ENCODE measurements at regions not wholly inside any gene's neighbourhood (a gene's known extent, or its start where the extent isn't known, plus 50 kb on each side); places are given as distances from the start of the nearest gene placed in this dataset.

GRCh38 chrX:10797466-10797865 lies 177.1 kb upstream of the MID1 start:
- no peaks in the 10 kb centered on the region for H3F3A ChIP-seq (ENCODE audit: insufficient read depth, low read length, poor library complexity, severe bottlenecking)
- no peaks in the 10 kb centered on the region for H4K20me1 ChIP-seq (ENCODE audit: insufficient read depth)

GRCh38 chrX:10798041-10798440 lies 177.7 kb upstream of the MID1 start:
- H3K4me2 ChIP-seq (ENCODE audit: low read length), result no peak overlapping the region
- no peak overlapping the region for H3K27ac ChIP-seq (ENCODE audit: low read length)
- H4K20me1 ChIP-seq (ENCODE audit: insufficient read depth), result no peaks in the 10 kb centered on the region
- no peaks in the 10 kb centered on the region for H3K9me3 ChIP-seq (ENCODE audit: low read length)
- H3K4me3 ChIP-seq (ENCODE audit: low read length), result no peak overlapping the region
- H3K36me3 ChIP-seq (ENCODE audit: insufficient read depth, low read length), result no peaks in the 10 kb centered on the region
- H3K9me2 ChIP-seq (ENCODE audit: insufficient read depth, low read length), result no peaks in the 10 kb centered on the region
- no peak overlapping the region for H2AFZ ChIP-seq (ENCODE audit: low read depth, low read length)
- no peaks in the 10 kb centered on the region for H3K27me3 ChIP-seq (ENCODE audit: insufficient read depth, low read depth, low read length)
- no peaks in the 10 kb centered on the region for H3K79me2 ChIP-seq (replicated peaks; ENCODE audit: insufficient read depth, low read length)
- H3F3A ChIP-seq (ENCODE audit: insufficient read depth, low read length, poor library complexity, severe bottlenecking), result no peaks in the 10 kb centered on the region
- H3K9ac ChIP-seq (ENCODE audit: low read length), result no peak overlapping the region
- TF ChIP-seq TAF1 (IDR thresholded peaks at IDR 0.05; ENCODE audit: low read depth) (no peak), POLR2AphosphoS5 (IDR thresholded peaks at IDR 0.05) (no peak), REST (IDR thresholded peaks at IDR 0.05; ENCODE audit: borderline replicate concordance) (no peak), CTCF (IDR thresholded peaks at IDR 0.05; ENCODE audit: poor library complexity, severe bottlenecking) (no peak), RAD21 (conservative IDR thresholded peaks at IDR 0.05) (no peak), MXI1 (conservative IDR thresholded peaks at IDR 0.05; ENCODE audit: poor library complexity, severe bottlenecking) (no peak), EP300 (conservative IDR thresholded peaks at IDR 0.05; ENCODE audit: poor library complexity, severe bottlenecking) (no peak)

More at GRCh38 chrX:10797466-10797865, 177.1 kb upstream of the MID1 start:
- Histone ChIP-seq H3K4me2 (ENCODE audit: low read length) (no peak overlapping the region), H3K9ac (ENCODE audit: low read length) (no peak overlapping the region), H3K9me3 (ENCODE audit: low read length) (no peaks in the 10 kb centered on the region), H3K27ac (ENCODE audit: low read length) (no peak overlapping the region), H2AFZ (ENCODE audit: low read depth, low read length) (no peak overlapping the region), H3K79me2 (replicated peaks; ENCODE audit: insufficient read depth, low read length) (no peaks in the 10 kb centered on the region), H3K27me3 (ENCODE audit: insufficient read depth, low read depth, low read length) (no peaks in the 10 kb centered on the region), H3K4me3 (ENCODE audit: low read length) (no peak overlapping the region), H3K36me3 (ENCODE audit: insufficient read depth, low read length) (no peaks in the 10 kb centered on the region), H3K9me2 (ENCODE audit: insufficient read depth, low read length) (no peaks in the 10 kb centered on the region)
- TF ChIP-seq POLR2AphosphoS5 (IDR thresholded peaks at IDR 0.05) (no peak), TAF1 (IDR thresholded peaks at IDR 0.05; ENCODE audit: low read depth) (no peak), MXI1 (conservative IDR thresholded peaks at IDR 0.05; ENCODE audit: poor library complexity, severe bottlenecking) (no peak), EP300 (conservative IDR thresholded peaks at IDR 0.05; ENCODE audit: poor library complexity, severe bottlenecking) (no peak), SMC3 (conservative IDR thresholded peaks at IDR 0.05; ENCODE audit: poor library complexity) (no peak), REST (IDR thresholded peaks at IDR 0.05; ENCODE audit: borderline replicate concordance) (no peak), CTCF (IDR thresholded peaks at IDR 0.05; ENCODE audit: poor library complexity, severe bottlenecking) (no peak), RAD21 (conservative IDR thresholded peaks at IDR 0.05) (no peak), EZH2 (IDR thresholded peaks at IDR 0.05; ENCODE audit: borderline replicate concordance, insufficient read depth, low read length, poor library complexity, severe bottlenecking) (no peak)

All from neural cell (in vitro differentiated cells).